ENCODE measurements at regions not wholly inside any gene's neighbourhood (a gene's known extent, or its start where the extent isn't known, plus 50 kb on each side); places are given as distances from the start of the nearest gene placed in this dataset.

DNA sequence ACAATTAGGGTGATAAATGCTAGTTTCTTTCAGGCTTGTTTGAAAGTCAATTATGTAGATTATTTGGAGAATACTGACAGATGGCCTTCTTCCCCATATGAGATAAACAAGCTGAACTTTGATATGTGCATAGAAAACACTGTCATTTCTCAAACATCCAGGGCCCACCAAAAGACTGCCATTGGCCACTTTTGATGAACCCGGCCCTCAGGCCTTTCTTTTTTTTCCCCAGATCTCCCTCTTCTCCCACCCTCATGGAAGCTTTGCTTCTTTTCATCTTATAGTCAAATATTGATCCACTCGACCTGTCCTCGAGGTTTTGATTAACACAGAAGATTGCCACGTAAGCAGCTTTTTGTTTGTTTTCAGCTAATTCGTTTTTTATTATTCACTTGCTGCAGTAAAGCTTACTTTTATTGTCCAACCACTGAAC lies 377.4 kb downstream of the SMARCA1 start:
- TF ChIP-seq, protein P1, sequence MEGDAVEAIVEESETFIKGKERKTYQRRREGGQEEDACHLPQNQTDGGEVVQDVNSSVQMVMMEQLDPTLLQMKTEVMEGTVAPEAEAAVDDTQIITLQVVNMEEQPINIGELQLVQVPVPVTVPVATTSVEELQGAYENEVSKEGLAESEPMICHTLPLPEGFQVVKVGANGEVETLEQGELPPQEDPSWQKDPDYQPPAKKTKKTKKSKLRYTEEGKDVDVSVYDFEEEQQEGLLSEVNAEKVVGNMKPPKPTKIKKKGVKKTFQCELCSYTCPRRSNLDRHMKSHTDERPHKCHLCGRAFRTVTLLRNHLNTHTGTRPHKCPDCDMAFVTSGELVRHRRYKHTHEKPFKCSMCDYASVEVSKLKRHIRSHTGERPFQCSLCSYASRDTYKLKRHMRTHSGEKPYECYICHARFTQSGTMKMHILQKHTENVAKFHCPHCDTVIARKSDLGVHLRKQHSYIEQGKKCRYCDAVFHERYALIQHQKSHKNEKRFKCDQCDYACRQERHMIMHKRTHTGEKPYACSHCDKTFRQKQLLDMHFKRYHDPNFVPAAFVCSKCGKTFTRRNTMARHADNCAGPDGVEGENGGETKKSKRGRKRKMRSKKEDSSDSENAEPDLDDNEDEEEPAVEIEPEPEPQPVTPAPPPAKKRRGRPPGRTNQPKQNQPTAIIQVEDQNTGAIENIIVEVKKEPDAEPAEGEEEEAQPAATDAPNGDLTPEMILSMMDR (conservative IDR thresholded peaks at IDR 0.05 in 1 of 2, IDR thresholded peaks at IDR 0.05 in 1 of 2; ENCODE audit: extremely low read depth in 1 of 2, insufficient read depth in 1 of 2, low read depth in 1 of 2, low read length in 2 of 2), result no peak
- TF ChIP-seq EZH2 (IDR thresholded peaks at IDR 0.05; ENCODE audit: borderline replicate concordance, low read length), result no peak
